SK-N-SH treated with all-trans-retinoic acid at 6 μM for 48 hours (cell line): ENCODE measurements at regions not wholly inside any gene's neighbourhood (a gene's known extent, or its start where the extent isn't known, plus 50 kb on each side); places are given as distances from the start of the nearest gene placed in this dataset.

Source experiments
- RARB ChIP-seq: fragments of 250-450 bp; sonication (Bioruptor Pico); IDR thresholded peaks from 2 replicates; pipeline ENCODE4 v1.8.0; 2021; ENCODE audit warnings: mild to moderate bottlenecking, moderate library complexity
- SNAI2 ChIP-seq: fragments of 250-450 bp; sonication (Bioruptor Pico); IDR thresholded peaks from 2 replicates; pipeline ENCODE4 v1.5.0; 2020; ENCODE audit warnings: mild to moderate bottlenecking, moderate library complexity
- ZC3H10 ChIP-seq: fragments of 250-450 bp; sonication (Bioruptor Pico); IDR thresholded peaks from 2 replicates; pipeline ENCODE4 v1.5.1; 2021; ENCODE audit warnings: mild to moderate bottlenecking, moderate library complexity
- ZNF70 ChIP-seq: fragments of 450-650 bp; formaldehyde crosslinking; IDR thresholded peaks from 2 replicates; pipeline ENCODE4 v1.5.0; 2020; ENCODE audit warnings: mild to moderate bottlenecking, moderate library complexity
- TF ChIP-seq, protein P1 (sequence below): fragments of 250-450 bp; sonication (Bioruptor Pico); IDR thresholded peaks from 2 replicates; pipeline ENCODE4 v1.8.0; 2020; ENCODE audit warnings: mild to moderate bottlenecking, moderate library complexity, borderline replicate concordance

DNA sequence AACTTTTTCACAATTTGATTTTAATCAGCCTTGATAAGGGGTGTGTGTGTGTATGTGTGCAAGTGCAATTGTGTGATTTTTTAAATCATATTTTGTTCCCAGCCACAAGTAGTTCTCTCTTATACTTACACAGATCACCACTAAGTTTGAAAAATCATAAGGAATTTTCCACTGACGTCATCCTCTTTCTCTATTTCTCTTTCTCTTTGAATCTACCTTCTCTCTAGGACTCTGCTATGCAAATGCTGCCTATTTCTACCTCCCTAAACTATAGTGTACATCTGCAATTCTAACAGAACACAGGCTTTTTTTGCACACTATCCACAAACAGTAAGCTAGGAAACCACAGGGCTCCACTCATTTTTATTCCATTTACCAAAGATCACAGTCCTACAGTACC is 254.6 kb upstream of the CYLC2 start:
- TF ChIP-seq ZC3H10 (CRISPR knock-in tag) (no peak), SNAI2 (CRISPR knock-in tag) (no peak), ZNF70 (CRISPR knock-in tag) (no peak), RARB (CRISPR knock-in tag) (no peak)
- TF ChIP-seq, protein P1, sequence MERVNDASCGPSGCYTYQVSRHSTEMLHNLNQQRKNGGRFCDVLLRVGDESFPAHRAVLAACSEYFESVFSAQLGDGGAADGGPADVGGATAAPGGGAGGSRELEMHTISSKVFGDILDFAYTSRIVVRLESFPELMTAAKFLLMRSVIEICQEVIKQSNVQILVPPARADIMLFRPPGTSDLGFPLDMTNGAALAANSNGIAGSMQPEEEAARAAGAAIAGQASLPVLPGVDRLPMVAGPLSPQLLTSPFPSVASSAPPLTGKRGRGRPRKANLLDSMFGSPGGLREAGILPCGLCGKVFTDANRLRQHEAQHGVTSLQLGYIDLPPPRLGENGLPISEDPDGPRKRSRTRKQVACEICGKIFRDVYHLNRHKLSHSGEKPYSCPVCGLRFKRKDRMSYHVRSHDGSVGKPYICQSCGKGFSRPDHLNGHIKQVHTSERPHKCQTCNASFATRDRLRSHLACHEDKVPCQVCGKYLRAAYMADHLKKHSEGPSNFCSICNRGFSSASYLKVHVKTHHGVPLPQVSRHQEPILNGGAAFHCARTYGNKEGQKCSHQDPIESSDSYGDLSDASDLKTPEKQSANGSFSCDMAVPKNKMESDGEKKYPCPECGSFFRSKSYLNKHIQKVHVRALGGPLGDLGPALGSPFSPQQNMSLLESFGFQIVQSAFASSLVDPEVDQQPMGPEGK (CRISPR knock-in tag), result no peak
